ENCODE measurements at regions not wholly inside any gene's neighbourhood (a gene's known extent, or its start where the extent isn't known, plus 50 kb on each side); places are given as distances from the start of the nearest gene placed in this dataset.

DNA sequence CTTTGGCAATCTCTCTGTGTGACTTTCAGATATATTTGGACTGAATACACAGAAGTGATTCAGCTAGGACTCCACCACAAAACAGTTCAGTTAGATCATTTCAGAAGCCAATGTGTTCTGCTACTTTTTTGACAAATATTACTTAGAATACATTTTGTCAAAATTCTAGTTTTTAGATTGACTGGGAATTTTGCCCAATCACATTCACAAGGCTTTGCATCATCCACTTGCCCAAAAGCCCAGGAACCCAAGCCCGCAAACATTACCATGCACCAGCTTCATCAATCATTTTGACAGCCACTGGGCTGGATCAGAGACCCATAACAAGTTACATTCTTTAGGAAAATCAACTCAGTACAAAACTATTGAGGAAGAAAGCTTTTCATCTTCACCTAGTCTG, 256.6 kb upstream of the NDST3 start:
- TF ChIP-seq ZNF70 (CRISPR knock-in tag; IDR thresholded peaks at IDR 0.05) (no peak), ARNTL (CRISPR knock-in tag; IDR thresholded peaks at IDR 0.05; ENCODE audit: borderline replicate concordance, low read depth) (no peak), ISL1 (CRISPR knock-in tag; IDR thresholded peaks at IDR 0.05) (no peak), RARB (CRISPR knock-in tag; IDR thresholded peaks at IDR 0.05) (no peak)
- TF ChIP-seq, protein P1, sequence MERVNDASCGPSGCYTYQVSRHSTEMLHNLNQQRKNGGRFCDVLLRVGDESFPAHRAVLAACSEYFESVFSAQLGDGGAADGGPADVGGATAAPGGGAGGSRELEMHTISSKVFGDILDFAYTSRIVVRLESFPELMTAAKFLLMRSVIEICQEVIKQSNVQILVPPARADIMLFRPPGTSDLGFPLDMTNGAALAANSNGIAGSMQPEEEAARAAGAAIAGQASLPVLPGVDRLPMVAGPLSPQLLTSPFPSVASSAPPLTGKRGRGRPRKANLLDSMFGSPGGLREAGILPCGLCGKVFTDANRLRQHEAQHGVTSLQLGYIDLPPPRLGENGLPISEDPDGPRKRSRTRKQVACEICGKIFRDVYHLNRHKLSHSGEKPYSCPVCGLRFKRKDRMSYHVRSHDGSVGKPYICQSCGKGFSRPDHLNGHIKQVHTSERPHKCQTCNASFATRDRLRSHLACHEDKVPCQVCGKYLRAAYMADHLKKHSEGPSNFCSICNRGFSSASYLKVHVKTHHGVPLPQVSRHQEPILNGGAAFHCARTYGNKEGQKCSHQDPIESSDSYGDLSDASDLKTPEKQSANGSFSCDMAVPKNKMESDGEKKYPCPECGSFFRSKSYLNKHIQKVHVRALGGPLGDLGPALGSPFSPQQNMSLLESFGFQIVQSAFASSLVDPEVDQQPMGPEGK (CRISPR knock-in tag; IDR thresholded peaks at IDR 0.05; ENCODE audit: borderline replicate concordance) = no peak
